Astrocyte of the spinal cord (primary cell): ENCODE measurements at regions not wholly inside any gene's neighbourhood (a gene's known extent, or its start where the extent isn't known, plus 50 kb on each side); places are given as distances from the start of the nearest gene placed in this dataset.
A peak's percentile ranks its signal among the peaks of the same experiment; 100 is the strongest.

Source experiments
- DNase-seq: peaks from one replicate; pipeline ENCODE4 v3.0.0; 2011; ENCODE audit warnings: low read depth, low spot score
- H3K4me3 ChIP-seq: 2 replicates; pipeline ENCODE4 v1.5.1; 2011; ENCODE audit warnings: low read depth, mild to moderate bottlenecking, low read length, moderate library complexity
- CTCF ChIP-seq: IDR thresholded peaks from 2 replicates; pipeline ENCODE4 v1.5.1; 2012; ENCODE audit warnings: low read depth, mild to moderate bottlenecking, low read length, inconsistent platforms
- in situ Hi-C: cut with HindIII; loops from 2 replicates; pipeline ENCODE4 v1.10.0; 2017; ENCODE audit warnings: low sequenced_read_pairs

DNA sequence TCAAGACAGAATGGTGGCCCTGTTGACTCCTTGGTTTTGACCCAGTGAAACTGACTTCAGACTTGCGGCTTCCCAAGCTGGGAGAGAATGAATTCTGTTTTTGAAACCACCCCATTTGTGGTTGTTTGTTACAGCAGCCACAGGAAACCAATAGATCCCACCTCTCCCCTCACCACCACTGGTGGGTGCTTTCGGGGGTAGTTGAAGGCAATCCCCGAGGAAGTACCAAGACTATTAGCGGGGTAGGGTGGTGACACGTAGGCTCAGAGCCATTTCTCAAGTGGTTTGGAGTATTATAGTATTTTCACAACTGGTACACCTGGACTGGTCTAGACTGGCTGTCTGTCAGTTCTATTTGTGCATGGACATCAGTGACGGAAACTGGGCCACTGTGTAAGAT, 189.1 kb upstream of the RBPJ start:
- no peak for DNase-seq
- TF ChIP-seq CTCF: no peak
- in situ Hi-C loops: no loop called here
- H3K4me3 ChIP-seq: no peak overlapping the region

DNA sequence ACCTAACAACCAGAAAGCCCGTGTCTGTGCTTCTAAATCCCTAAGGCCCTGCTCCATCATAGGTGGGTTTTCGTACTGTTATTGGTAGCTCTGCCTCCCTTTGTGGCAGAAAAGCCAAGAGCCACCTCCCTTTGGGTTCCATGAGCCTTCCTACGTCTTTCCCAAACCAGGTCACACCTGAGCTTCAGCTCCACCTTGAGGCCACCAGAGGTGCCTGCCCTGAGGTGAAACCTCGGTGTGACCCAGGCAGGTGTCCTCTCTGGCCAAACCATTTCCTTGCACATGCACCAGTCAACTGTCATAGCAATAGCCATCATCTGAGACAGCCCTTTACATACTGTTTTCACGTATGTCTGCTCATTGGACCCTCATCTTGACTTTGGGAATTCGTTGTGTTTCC, 188.0 kb upstream of the RBPJ start:
- DNase-seq: no peak
- no peak for TF ChIP-seq CTCF
- H3K4me3 ChIP-seq: no peak overlapping the region
- in situ Hi-C loops: no loop called here

DNA sequence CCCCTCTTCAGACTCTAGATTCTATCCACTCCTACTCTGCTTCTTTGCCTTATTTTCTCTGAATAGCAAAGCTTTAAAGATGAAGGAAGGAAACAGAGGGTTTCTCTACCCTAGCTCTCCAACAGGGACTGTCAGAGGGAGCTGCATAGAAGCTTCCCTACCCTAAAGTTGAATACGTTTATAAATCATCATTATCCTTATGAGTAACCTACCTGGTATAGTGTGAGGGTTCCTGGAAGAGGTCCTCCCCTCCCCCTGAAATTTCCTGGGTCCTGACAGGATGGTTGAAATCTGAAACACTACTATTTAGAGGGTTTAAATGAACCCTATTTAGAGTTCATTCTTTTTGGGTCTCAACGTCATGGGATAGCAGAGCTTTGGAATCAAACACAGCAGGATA, 187.0 kb upstream of the RBPJ start:
- in situ Hi-C loops: no loop called here
- no peak for DNase-seq
- no peak for TF ChIP-seq CTCF
- H3K4me3 ChIP-seq: no peak overlapping the region

DNA sequence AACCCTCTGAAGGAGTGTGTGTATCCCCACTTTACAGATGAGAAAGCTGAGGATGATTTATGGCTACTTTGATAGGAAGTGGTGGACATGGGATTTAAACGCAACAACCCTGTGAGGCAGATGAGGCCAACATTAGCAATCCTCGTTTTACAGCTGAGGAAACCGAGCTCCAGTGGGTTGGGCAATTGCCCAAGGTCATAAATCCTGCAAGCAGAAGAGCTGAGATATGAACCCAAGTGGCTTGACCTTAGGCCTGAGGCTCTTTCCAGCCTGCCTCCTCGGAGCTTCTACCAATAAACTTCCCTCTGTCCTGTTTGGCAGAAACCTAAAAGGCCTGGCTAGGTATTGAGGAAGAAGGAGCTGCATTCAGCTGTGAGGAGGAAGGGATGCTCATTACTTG, 185.5 kb upstream of the RBPJ start:
- TF ChIP-seq CTCF: no peak
- in situ Hi-C loops: no loop called here
- H3K4me3 ChIP-seq: no peak overlapping the region
- DNase-seq: no peak

DNA sequence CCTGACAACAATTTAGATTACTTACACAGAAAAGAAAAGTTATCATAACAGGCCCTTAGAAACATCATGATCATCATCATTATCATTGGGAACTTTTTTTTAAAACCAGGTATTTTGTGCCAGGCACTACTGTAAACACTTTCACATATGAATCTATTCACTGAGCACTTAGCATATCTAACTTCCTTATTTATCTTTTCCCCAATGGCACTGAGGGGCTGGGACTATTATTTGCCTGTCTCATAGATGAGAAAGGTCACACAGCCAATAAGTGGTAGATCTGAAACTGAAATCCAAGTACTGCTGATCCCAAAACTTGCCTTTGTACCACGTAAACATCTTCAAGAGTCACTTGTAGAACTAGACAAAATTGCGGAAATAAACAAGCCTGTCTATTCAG, 184.2 kb upstream of the RBPJ start:
- TF ChIP-seq CTCF: no peak
- H3K4me3 ChIP-seq: no peak overlapping the region
- no peak for DNase-seq
- in situ Hi-C loops: no loop called here

- in situ Hi-C loops: no loop called here
- TF ChIP-seq CTCF: no peak
- H3K4me3 ChIP-seq: no peak overlapping the region
- no peak for DNase-seq
Observed at GRCh38 chr4:26137288-26137687, 183.5 kb upstream of the RBPJ start.

DNA sequence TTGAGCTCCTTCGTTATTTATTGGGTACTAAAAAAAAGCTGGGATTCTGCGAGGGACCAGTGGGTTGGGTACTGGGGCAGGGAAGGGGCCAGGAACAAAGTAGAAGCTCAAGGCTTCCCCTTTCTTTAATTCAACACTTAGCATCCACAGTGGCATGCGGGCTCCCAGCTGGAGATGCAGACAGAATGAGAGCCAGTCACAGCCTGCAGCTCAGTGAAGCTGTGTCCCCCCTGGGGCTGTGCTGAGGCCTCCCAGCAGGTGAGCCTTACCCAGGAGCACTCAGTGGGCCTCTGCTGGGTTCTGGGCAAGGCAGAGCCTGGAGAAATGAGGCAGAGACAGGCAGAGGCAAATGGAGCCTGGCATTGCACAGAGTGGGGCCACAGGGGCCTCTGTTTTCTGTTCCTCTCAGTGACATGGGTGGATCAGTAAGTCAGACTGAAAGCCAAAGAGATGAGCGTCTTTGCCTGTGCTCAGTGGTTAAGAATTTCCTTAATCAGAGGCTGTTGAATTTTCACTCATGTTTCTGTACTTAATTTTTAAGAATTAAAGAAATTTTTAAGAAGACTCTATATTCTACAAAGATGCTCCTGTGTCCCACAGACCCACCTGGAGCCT, 181.4 kb upstream of the RBPJ start:
- TF ChIP-seq CTCF: no peak
- in situ Hi-C loops: no loop called here
- DNase-seq: peak; percentile 13
- no peak overlapping the region for H3K4me3 ChIP-seq
